GM12873 (cell line): ENCODE measurements at regions not wholly inside any gene's neighbourhood (a gene's known extent, or its start where the extent isn't known, plus 50 kb on each side); places are given as distances from the start of the nearest gene placed in this dataset.

Experiments used
- TF ChIP-seq, protein P1 (sequence below): IDR thresholded peaks from 2 replicates; pipeline ENCODE4 v1.5.1; 2012; ENCODE audit warnings: low read depth, mild to moderate bottlenecking, moderate library complexity, low read length, control low read depth; ENCODE audit not compliant: insufficient read depth; ENCODE audit errors: missing control alignments

DNA sequence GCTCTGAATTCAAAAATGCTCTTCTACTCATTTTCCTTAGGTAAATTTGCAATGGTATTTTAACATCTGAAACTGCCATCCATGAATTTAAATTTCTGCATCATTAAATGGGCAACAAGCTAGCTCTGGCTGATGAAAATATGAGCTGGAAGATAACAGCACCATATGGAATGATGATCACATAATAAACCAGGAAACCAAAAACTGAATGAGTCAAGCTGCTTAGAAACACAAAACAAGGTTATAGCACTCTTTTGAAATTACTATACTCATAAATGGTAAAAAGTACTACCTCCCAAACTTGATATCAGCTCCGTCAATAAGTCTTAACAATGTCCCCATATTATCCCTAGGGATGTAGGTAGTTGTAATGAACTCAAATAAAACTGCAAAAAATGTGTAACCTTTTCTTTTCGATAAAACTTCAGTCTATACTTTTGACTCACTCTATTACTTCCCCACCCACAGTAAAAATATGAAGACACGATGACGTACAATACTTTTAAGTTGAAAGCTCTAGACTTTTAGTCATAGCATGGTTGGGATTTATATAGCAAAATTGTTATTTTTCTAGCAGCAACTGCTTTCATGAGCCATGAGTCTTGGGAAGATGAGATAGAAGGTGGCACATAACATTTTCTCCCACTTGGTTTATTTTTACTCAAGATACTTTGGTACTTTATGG lies 396.7 kb downstream of the CDH2 start:
- TF ChIP-seq, protein P1, sequence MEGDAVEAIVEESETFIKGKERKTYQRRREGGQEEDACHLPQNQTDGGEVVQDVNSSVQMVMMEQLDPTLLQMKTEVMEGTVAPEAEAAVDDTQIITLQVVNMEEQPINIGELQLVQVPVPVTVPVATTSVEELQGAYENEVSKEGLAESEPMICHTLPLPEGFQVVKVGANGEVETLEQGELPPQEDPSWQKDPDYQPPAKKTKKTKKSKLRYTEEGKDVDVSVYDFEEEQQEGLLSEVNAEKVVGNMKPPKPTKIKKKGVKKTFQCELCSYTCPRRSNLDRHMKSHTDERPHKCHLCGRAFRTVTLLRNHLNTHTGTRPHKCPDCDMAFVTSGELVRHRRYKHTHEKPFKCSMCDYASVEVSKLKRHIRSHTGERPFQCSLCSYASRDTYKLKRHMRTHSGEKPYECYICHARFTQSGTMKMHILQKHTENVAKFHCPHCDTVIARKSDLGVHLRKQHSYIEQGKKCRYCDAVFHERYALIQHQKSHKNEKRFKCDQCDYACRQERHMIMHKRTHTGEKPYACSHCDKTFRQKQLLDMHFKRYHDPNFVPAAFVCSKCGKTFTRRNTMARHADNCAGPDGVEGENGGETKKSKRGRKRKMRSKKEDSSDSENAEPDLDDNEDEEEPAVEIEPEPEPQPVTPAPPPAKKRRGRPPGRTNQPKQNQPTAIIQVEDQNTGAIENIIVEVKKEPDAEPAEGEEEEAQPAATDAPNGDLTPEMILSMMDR, result no peak

DNA sequence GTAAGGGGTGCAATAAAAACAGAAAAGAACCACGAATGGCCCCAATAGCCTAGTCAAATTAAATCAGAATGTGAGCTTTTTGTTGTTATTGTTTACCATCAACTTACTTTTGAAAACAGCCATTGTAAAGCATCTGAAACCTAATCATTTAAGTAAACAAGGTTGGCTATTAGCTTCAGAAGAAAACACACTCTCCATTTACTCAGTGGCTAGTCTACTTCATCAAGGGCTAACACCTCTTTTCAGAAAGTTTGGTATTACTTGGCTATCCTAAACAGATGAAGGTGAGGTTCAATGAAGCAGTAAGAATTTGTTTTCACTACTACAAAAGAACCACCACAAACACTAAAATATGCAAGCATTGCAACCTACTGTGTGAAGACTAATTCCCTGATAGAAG lies 398.0 kb downstream of the CDH2 start:
- TF ChIP-seq, protein P1, result no peak

DNA sequence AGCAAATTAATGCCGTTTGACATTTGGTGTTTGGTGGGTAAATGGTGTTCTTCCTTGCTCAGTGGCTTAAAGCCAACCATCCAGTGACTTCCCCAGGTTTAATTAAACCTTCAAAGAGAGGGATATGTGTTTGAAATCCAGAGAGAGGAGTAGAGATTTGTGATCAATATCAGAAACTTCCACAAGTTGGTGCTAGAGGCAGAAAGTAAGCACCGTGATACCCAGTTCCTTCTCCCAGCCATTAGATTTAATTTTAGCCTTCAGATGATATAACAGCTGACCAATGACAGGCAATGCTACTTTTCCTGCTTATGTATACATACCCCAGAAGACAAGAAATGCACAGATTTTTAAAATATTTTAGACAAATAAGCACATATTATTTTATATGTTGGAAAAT lies 398.5 kb downstream of the CDH2 start:
- TF ChIP-seq, protein P1, result peak; percentile 6

DNA sequence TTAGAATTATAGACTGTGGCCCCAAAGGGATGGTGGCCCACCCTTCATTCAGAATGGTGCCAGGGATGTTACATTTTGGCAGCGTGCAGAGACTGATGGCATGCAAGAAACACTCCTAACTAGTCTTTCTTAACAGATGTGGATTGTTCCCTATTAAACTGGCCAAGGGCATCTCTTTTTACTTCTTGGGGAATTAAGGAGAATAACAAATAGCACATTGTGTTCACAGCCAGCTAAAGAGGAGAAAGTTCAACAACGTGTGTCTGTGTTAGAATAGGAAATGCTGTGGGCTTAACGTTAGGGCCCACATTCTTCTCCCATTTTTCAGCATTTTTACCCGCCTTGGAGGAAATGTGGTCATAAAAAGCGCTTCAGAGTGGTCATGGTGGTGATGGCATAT lies 404.8 kb downstream of the CDH2 start:
- TF ChIP-seq, protein P1, result no peak

DNA sequence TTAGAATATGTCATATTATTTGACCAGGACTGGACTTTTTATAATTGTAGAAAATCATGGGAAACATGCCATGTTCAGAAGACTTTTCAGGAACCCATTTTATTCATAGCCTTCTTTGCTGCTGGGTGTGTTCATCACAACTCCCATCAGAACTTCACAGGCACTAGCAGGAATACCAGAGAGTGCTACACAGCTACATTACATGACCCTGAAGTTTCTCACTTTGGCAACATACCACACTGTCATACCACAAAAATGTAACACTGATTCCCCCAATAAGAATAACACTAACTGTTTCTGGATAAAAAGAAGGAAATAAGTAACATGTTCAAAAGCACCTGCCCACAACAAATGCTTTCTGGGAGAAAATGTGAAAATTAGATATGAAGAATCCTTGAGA lies 405.4 kb downstream of the CDH2 start:
- TF ChIP-seq, protein P1, result no peak

DNA sequence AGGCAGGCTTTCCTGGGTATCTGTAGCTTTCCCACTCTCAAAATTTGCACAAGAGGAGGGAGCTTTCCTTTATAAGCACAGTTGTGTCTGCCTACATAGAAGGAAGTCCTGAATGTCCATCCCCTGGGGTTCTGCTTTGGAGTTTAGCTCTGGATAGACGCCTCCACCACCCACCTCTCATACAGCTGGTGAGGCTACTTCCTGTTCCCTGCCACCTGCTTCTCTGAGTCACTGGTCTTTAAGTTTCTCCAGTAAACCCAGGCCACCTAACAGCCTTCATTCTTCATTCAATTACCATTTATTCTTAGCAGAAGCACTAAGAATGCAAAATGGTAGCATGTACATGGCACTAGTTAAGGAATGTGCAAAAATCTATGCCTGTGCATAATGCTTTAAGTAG lies 407.8 kb downstream of the CDH2 start:
- TF ChIP-seq, protein P1, result no peak

DNA sequence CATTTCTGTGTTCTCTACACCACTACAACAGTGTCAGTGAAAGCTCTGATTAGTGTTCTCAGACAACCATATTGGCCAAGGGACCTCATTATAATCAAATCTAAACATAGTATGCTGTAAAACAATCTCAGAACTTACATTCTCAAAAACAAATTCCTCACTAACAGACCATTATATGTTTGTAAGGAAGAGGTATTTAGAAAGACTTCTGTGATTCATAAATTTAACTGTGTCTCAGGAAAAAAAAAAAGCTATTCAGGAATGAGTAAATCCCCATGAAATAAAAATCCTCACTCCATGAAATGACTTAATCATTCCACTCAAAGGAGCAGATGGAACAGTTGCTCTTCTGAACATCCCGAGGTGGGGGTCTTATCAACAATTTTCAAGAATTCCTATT lies 413.0 kb downstream of the CDH2 start:
- TF ChIP-seq, protein P1, result no peak

DNA sequence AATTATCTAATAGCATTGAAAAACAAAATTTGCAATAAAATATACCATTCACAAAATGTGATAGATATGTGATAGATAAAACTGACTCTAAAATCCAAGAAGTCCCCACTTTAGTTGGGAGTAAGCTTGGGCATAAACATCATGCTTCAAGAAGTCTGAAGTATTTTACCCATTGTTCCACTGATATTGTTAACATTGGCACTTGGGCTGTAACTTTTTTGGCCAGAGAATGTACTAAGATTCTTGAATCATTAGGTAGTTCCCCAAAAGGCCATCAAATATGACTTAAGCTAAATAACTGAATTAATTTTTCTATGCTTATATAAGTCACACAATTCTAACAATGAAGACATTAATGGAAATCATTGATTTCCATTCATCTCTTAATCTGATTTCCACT lies 413.6 kb downstream of the CDH2 start:
- TF ChIP-seq, protein P1, result no peak
